Upper lobe of right lung (tissue), 1 donor: ENCODE measurements at regions not wholly inside any gene's neighbourhood (a gene's known extent, or its start where the extent isn't known, plus 50 kb on each side); places are given as distances from the start of the nearest gene placed in this dataset.
"Not testable (repeated sequence)": the region's sequence is repeated elsewhere in the genome, so short reads cannot be mapped to it uniquely, and the experiment has no call there.

Source experiments
- ATAC-seq: fragments of 200-7000 bp; cut with Tn5 transposase; one replicate; pipeline ENCODE4 v1.9.1; 2020; ENCODE audit warnings: mild to moderate bottlenecking, moderate library complexity
- DNase-seq: peaks from one replicate; pipeline ENCODE4 v3.0.0-alpha.2; 2020
- H3K27ac ChIP-seq: fragments of 200-600 bp; one replicate; pipeline ENCODE4 v1.8.0; 2022
- H3K27me3 ChIP-seq: fragments of 200-600 bp; one replicate; pipeline ENCODE4 v1.8.0; 2022; ENCODE audit warnings: mild to moderate bottlenecking
- H3K36me3 ChIP-seq: fragments of 200-600 bp; one replicate; pipeline ENCODE4 v1.8.0; 2022
- H3K4me1 ChIP-seq: fragments of 200-600 bp; one replicate; pipeline ENCODE4 v1.8.0; 2022
- H3K4me3 ChIP-seq: fragments of 200-600 bp; one replicate; pipeline ENCODE4 v1.8.0; 2022; ENCODE audit warnings: mild to moderate bottlenecking
- H3K9me3 ChIP-seq: fragments of 200-600 bp; one replicate; pipeline ENCODE4 v1.8.0; 2022
- intact Hi-C: fragments of 100-400 bp; cut with DNase I; formaldehyde crosslinking; loops from one replicate; pipeline ENCODE4 v1.11.0; 2022
- TF ChIP-seq, protein P1 (sequence below): fragments of 200-600 bp; IDR thresholded peaks from one replicate; pipeline ENCODE4 v1.8.0; 2022; ENCODE audit warnings: antibody characterized with exemption
- donor health status: DM: no; HTN: yes; CAD: no; lungs with severe emphysema.

- intact Hi-C loops = no loop called here
- TF ChIP-seq, protein P1, sequence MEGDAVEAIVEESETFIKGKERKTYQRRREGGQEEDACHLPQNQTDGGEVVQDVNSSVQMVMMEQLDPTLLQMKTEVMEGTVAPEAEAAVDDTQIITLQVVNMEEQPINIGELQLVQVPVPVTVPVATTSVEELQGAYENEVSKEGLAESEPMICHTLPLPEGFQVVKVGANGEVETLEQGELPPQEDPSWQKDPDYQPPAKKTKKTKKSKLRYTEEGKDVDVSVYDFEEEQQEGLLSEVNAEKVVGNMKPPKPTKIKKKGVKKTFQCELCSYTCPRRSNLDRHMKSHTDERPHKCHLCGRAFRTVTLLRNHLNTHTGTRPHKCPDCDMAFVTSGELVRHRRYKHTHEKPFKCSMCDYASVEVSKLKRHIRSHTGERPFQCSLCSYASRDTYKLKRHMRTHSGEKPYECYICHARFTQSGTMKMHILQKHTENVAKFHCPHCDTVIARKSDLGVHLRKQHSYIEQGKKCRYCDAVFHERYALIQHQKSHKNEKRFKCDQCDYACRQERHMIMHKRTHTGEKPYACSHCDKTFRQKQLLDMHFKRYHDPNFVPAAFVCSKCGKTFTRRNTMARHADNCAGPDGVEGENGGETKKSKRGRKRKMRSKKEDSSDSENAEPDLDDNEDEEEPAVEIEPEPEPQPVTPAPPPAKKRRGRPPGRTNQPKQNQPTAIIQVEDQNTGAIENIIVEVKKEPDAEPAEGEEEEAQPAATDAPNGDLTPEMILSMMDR = no peak
These were observed 254.4 kb upstream of the NCAM1 start for GRCh38 chr11:112706863-112707262.

GRCh38 chr11:112714340-112714739 lies 246.9 kb upstream of the NCAM1 start:
- H3K27me3 ChIP-seq = peaks cover 10% of the 10 kb centered on the region
- H3K4me3 ChIP-seq, H3K4me1 ChIP-seq, ATAC-seq, H3K36me3 ChIP-seq, DNase-seq, intact Hi-C loops, H3K27ac ChIP-seq, H3K9me3 ChIP-seq: not testable (repeated sequence)

More at GRCh38 chr11:112706863-112707262, 254.4 kb upstream of the NCAM1 start:
- Histone ChIP-seq H3K27ac (no peak overlapping the region), H3K4me3 (no peak overlapping the region), H3K9me3 (peaks cover 3% of the 10 kb centered on the region), H3K27me3 (peaks cover 7% of the 10 kb centered on the region), H3K4me1 (no peaks in the 10 kb centered on the region), H3K36me3 (no peaks in the 10 kb centered on the region)
- ATAC-seq (no peak), DNase-seq (no peak)

DNA sequence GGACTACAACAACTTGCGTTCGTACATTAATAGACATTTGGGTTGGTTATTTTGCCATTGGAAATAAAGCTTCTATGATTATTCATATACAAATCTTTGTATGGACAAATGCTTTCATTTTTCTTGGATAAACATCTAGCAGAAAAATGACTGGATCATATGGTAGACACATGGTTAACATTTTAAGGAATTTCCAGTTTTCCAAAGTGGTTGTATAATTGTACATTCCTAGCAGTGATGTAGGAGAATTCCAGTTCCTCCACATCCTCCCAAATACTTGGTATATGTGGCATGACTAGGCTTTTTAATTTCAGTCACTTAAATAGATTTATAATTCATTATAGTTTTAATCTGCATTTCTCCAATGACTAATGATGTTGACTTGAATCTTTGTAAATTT lies 246.2 kb upstream of the NCAM1 start:
- ATAC-seq = no peak
- Histone ChIP-seq H3K4me1 (no peaks in the 10 kb centered on the region), H3K4me3 (no peak overlapping the region), H3K9me3 (no peaks in the 10 kb centered on the region), H3K36me3 (no peaks in the 10 kb centered on the region), H3K27me3 (peaks cover 4% of the 10 kb centered on the region), H3K27ac (no peak overlapping the region)
- TF ChIP-seq, protein P1 = no peak
- no peak for DNase-seq
- intact Hi-C loops = no loop called here

- no peaks in the 10 kb centered on the region for H3K36me3 ChIP-seq
- DNase-seq = no peak
- no peaks in the 10 kb centered on the region for H3K9me3 ChIP-seq
- no peaks in the 10 kb centered on the region for H3K4me1 ChIP-seq
- H3K27ac ChIP-seq = no peak overlapping the region
- TF ChIP-seq, protein P1 = no peak
- ATAC-seq = no peak
- intact Hi-C loops = no loop called here
- H3K27me3 ChIP-seq = peaks cover 4% of the 10 kb centered on the region
- no peak overlapping the region for H3K4me3 ChIP-seq
These were observed 242.7 kb upstream of the NCAM1 start for GRCh38 chr11:112718483-112718882.

DNA sequence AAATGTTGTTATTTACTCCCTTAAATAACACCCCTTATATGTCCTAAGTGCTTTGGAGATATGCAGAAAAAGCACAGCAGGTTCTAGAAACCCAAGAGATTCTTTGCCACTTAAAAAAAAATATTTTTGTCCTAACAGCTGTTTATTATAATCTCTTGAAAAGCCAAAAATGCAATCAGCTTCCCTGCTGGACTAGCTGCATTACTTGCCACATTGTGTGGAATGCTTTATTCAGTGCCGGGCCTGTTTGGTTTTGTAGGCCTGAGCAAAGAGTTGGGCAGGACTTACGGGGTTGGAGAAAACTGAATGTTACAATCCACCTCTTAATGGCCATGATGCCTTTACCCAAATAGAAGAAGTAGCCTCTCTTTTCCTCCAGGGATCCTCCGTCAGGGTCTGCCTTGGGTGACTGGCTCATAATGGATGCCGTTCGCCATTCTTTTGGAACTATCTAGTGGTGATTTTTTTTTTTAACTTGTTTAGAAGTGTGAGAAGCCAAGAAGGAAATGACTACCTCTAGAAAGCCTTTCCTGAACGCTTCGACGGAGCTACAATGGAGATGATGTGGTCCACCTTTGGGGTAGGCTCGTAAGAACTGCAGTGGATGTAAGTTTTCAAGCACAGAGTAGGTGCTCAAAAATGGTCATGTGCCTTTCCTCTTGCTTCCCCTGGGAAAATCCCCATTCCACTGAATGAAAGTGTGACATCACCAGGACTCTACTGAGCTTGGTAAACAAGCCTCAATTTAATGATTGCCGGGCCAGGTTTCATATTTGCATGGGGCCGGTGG lies 241.3 kb upstream of the NCAM1 start:
- DNase-seq (no peak), ATAC-seq (no peak)
- Histone ChIP-seq H3K36me3 (no peaks in the 10 kb centered on the region), H3K4me3 (no peak overlapping the region), H3K9me3 (no peaks in the 10 kb centered on the region), H3K4me1 (no peaks in the 10 kb centered on the region), H3K27ac (no peak overlapping the region), H3K27me3 (no peaks in the 10 kb centered on the region)
- TF ChIP-seq, protein P1 = no peak
- intact Hi-C loops = no loop called here

DNA sequence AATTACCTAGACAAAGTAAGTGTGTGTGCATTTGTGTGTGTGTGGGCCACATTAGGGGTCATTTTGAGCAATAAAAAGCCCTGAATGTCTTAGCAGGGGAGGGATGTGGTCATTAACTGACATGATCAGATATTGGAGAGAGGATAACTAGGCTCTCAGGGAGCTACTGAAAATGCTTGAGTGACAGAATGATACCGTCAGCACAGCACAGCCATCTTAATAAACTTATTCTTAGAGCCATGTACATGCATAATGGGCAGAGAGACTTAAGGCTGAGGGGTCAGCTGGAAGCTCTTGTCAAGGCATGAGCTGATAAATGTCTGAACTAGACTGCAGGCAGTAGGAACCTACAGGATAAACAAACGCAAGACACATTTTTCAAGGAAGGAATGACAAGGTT lies 239.1 kb upstream of the NCAM1 start:
- H3K27me3 ChIP-seq = no peaks in the 10 kb centered on the region
- TF ChIP-seq, protein P1 = no peak
- DNase-seq = no peak
- intact Hi-C loops = no loop called here
- no peak overlapping the region for H3K27ac ChIP-seq
- H3K9me3 ChIP-seq = no peaks in the 10 kb centered on the region
- no peaks in the 10 kb centered on the region for H3K4me1 ChIP-seq
- H3K36me3 ChIP-seq = no peaks in the 10 kb centered on the region
- no peak for ATAC-seq
- H3K4me3 ChIP-seq = no peak overlapping the region
